Activated T-cell treated with anti-CD3 and anti-CD28 coated beads for 48 hours (primary cell): ENCODE measurements at regions not wholly inside any gene's neighbourhood (a gene's known extent, or its start where the extent isn't known, plus 50 kb on each side); places are given as distances from the start of the nearest gene placed in this dataset.

Experiments
- DNase-seq: peaks from one replicate; pipeline ENCODE4 v3.0.0-alpha.2; 2020; ENCODE audit warnings: low read depth

- DNase-seq: no peak
Measured at GRCh38 chr13:109883181-109884180, 97.1 kb upstream of the IRS2 start.

GRCh38 chr13:109881961-109882558 is 95.7 kb upstream of the IRS2 start:
- DNase-seq: no peak

GRCh38 chr13:109881347-109881725 is 95.0 kb upstream of the IRS2 start:
- no peak for DNase-seq

- DNase-seq: no peak
Measured at GRCh38 chr13:109880371-109881346, 94.3 kb upstream of the IRS2 start.

- no peak for DNase-seq
Measured at GRCh38 chr13:109879338-109879737, 93.0 kb upstream of the IRS2 start.

GRCh38 chr13:109877809-109878208 is 91.4 kb upstream of the IRS2 start:
- no peak for DNase-seq

GRCh38 chr13:109875746-109876145 is 89.4 kb upstream of the IRS2 start:
- no peak for DNase-seq

- no peak for DNase-seq
Measured at GRCh38 chr13:109874484-109875454, 88.4 kb upstream of the IRS2 start.

GRCh38 chr13:109873351-109874123 is 87.2 kb upstream of the IRS2 start:
- DNase-seq: no peak

GRCh38 chr13:109872864-109873263 is 86.5 kb upstream of the IRS2 start:
- no peak for DNase-seq

- DNase-seq: no peak
Measured at GRCh38 chr13:109870696-109871370, 84.5 kb upstream of the IRS2 start.

GRCh38 chr13:109870274-109870673 is 83.9 kb upstream of the IRS2 start:
- DNase-seq: no peak

- peak; percentile 15 for DNase-seq
Measured at GRCh38 chr13:109869312-109870237, 83.2 kb upstream of the IRS2 start.

- no peak for DNase-seq
Measured at GRCh38 chr13:109868578-109869311, 82.4 kb upstream of the IRS2 start.

GRCh38 chr13:109867766-109868165 is 81.4 kb upstream of the IRS2 start:
- DNase-seq: no peak

- no peak for DNase-seq
Measured at GRCh38 chr13:109862627-109863026, 76.2 kb upstream of the IRS2 start.

GRCh38 chr13:109859898-109860297 is 73.5 kb upstream of the IRS2 start:
- DNase-seq: no peak
